Fibroblast of upper back skin (primary cell): ENCODE measurements at regions not wholly inside any gene's neighbourhood (a gene's known extent, or its start where the extent isn't known, plus 50 kb on each side); places are given as distances from the start of the nearest gene placed in this dataset.

Experiments used
- DNase-seq: peaks from one replicate; pipeline ENCODE4 v3.0.0-alpha.2; 2013

DNA sequence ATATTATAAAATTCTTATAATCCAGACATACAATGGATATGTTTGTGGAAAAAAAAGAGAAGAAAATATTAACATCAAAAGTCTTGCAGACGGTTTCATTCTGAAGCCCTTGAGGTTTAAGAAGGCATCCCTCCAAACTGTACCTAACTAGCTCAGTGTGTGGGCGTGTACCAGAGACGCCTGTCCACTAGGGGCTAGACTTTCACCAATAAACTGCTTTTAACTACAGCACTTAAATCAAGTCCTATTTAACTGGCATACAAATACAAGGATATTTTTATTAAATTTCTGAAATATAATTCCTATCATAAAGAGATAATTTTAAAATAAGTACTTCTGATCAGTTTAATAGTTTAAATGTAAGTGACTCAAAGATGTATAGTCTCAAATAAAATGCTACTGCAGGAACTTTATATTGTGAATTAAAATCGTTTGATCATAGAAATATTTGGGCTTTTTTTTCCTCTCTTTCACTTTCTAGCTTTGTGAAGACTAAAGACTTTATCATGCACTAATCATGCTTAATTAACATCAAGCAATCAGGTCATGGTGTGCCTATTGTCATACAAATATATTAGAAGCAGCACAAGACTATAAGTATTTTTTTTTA lies 437.7 kb downstream of the SATB2 start:
- DNase-seq = peak; percentile 55

DNA sequence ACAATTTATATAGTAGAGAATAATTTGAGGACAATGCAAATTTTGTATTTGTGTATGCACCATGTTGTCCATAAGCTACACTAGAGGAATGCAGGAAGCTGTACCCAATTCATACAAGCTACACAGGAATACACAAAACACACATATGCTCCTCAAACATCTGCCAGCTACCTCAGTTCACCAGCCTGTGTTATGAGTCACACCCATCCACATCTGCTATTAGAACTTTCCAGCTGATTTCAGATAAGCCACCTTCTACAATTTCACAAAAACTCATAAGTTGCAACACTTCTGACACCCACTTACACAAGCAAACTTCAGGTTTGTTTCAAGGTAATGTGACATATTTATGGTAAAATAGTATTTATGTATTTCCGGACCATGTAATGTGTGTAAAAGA lies 438.9 kb downstream of the SATB2 start:
- DNase-seq = peak; percentile 16

DNA sequence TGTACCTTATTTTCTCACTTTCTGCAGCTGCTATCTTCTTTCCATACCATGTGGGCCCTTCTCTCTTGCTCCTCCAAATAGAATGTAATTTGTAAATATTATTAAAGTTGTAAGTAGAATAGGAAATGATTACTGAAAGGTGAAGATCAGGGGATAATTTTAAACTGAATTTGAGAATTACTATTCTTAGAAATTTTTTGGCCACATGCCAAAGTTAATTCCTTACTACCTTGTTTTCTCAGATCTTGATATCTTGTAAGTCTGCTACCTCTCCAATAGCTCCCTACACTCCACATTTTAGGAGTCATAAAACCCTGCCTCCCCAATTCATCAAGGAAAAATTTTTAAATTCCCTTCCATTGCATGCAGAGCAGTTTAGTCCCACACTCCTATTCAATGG lies 442.7 kb downstream of the SATB2 start:
- DNase-seq = no peak

DNA sequence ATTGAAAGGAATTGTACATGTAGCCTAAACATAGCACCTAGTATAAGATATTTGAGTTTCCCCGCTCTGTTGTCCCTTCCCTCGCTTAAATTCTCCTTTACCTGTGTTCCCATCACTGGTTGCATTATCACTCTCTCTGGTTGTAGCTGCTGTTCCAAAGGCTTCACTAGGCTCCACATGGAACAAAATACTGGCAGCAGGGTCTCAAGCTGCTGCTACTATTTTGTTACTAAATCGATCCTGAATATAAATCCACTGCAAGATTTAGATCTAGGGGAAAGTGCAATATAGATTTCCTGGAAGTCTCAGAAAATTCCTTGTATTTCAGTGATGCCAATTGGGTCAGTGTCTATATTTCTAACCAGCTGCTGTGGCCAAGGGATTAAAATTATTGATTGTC lies 443.5 kb downstream of the SATB2 start:
- no peak for DNase-seq

DNA sequence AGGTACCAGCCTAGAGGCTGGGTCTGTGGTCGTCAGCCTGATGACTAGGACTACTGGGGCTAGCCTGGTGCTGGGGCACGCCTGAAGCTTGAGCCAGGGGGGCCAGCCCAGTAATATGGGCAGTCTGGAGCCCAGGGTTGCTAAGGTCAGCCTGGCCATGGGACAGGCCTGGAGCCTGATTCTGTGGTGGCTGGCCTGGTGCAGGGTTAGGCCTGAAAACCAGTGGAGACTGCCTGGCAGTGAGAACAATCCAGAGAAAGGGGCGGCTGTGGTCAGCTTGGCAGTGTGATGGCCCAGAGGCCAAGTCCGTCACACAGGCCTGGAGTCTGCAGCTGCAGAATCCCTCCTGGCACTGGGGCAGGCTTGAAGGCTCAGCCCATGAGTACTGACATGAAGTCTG lies 445.8 kb downstream of the SATB2 start:
- no peak for DNase-seq

- DNase-seq = no peak
Measured at GRCh38 chr2:198994678-198995077, 463.1 kb downstream of the SATB2 start.

DNA sequence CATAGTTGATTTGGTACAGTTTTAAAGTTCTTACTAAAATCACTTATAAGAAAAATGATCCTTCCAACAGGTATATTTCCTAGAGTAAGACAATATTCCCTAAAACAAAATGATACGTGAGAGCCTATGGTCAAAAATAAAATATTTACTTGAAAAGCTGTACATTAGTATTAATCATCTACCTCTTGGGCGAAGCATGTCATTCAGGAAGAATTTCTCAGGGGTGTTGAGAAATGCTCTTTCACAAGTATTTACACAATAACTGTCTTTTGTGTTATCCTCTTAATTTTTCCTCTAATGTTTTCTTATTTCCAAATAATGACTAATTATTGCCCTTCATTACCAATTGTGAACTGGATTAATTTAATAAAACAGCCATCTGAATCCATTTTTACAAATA lies 466.3 kb downstream of the SATB2 start:
- no peak for DNase-seq

GRCh38 chr2:198975779-198976178 lies 482.0 kb downstream of the SATB2 start:
- no peak for DNase-seq

DNA sequence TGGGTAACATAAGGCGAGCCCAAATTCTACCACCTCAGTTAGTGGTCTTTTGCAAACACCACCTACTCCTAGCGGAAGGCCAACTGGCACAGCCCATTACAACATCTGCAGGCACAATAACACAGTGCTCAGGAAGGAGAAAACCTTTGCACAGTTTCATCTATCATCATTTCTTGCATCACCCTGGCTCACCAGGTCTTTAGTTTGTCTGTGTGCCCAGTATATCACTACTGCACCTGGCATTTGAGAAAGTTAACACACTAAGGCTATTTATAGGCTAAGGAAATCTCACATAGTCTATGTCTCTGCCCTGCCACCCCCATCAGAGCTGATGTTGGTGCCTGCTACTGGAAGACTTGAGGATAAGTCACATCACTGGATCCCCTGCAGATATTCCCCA lies 484.0 kb downstream of the SATB2 start:
- no peak for DNase-seq

- DNase-seq = no peak
Measured at GRCh38 chr2:198973181-198973580, 484.6 kb downstream of the SATB2 start.

DNA sequence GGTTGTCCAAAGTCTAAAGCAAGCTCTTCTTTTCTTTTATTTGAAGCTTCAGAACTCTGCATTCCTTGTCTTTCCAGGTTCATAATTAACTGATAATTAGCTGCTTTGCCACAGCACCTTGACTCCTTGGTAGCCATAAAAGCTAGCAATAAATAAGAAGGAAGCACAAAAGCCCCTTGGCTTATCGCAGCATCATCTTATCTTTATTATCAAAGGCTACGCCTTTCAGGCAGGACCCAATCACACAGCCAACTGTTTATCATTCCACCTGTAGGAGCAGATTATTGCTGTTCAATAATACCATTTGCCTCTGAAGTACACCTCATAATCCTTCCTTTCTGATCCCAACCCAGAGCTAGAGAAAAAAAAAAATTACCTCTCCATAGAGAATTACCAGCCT lies 489.2 kb downstream of the SATB2 start:
- no peak for DNase-seq

GRCh38 chr2:198966269-198966668 lies 491.5 kb downstream of the SATB2 start:
- no peak for DNase-seq

DNA sequence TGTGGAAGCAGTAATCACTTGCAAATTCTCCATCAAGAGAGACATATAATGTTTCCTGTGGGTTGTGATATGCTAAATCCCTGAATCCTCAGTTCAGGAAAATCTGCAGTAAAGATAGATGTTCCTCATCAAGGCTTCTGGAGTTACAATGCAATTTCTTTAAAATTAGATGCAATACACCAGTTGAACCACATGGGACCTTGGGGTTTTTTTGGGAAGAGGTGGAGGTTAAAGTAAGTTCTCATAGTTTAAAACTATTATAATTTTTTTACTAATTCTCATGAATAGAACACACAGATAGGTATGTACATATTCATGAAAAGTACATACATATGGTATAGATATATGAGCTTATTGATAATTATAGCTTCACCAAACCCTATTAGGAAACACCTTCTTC lies 496.2 kb downstream of the SATB2 start:
- no peak for DNase-seq

GRCh38 chr2:198957181-198957580 lies 500.6 kb downstream of the SATB2 start:
- DNase-seq = peak; percentile 1

GRCh38 chr2:198953328-198953727 lies 504.4 kb downstream of the SATB2 start:
- no peak for DNase-seq

- DNase-seq = no peak
Measured at GRCh38 chr2:198950803-198951202, 506.9 kb downstream of the SATB2 start.

GRCh38 chr2:198945496-198945895 lies 512.2 kb downstream of the SATB2 start:
- DNase-seq = no peak

DNA sequence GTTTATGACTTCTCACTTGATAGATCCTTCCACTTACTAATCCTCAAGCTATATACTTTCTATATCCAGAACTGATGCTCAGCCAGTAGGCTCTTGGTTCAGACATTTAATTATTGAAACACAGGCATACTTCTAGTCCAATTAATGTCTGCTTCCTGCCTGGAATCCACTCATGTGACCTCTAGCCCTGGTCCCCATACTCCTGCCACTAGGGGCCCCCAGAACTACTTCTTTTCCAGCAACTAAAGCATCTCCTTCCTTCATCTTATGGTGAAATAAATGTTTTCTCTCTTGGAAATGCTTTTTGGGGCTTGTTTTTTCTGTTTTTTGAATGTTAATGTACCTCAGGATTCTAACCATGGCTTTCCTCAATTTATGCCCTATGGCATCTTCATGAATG lies 527.6 kb downstream of the SATB2 start:
- DNase-seq = peak; percentile 1

DNA sequence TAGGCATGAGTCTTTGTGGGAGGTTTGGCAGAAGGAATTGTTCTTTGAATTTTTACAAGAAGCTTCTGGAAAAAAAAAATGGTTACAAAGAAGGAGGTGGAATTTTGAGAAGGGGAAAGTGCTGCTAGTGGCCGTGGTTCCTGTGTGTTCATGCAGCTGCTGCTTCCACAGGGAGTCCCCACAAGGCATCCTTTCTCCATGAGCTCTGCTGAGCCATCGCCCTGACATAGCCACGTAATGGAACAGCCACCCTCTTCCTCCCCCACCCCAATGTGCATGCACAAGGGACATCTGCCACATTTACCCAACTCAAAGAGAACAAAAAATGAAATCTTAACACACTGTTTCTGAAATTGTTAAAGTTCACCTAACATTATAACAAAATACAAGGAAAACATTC lies 529.7 kb downstream of the SATB2 start:
- no peak for DNase-seq

DNA sequence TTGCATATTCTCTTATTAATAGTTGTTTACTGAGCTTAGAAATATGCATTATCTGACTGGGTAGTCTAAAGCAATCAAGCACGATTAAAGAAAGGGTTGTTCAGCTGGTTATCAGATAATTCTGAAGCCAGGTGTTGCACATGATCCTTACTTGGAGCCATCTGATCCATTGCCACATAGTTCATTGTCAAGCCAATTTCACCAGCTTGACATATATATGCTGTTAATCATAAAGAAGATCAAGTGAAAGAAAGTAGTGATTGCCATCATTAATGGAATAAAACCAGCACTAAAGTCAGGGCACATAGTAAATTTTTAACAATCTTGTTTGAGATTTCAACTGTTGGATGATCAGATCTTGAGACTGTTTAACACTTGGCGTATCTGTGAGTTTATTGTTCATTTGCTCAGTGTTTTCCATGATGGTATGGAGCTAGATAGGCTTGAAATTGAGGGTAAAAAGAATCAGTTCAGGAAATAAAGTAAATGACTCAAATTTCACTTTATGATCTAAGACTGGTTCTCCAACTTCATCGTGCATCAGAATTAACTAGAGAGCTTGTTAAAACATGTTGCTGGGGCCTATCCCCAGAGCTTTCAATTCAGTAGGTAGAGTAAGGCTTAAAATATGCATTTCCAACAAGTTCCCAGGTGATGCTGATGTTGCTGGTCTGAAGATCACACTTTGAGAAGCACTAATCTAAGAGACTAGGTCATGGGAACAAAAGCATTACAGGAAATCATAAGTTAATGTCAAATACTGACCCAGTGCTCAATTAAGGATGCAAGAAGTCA lies 539.6 kb downstream of the SATB2 start:
- no peak for DNase-seq

GRCh38 chr2:198917275-198917674 lies 540.5 kb downstream of the SATB2 start:
- no peak for DNase-seq

DNA sequence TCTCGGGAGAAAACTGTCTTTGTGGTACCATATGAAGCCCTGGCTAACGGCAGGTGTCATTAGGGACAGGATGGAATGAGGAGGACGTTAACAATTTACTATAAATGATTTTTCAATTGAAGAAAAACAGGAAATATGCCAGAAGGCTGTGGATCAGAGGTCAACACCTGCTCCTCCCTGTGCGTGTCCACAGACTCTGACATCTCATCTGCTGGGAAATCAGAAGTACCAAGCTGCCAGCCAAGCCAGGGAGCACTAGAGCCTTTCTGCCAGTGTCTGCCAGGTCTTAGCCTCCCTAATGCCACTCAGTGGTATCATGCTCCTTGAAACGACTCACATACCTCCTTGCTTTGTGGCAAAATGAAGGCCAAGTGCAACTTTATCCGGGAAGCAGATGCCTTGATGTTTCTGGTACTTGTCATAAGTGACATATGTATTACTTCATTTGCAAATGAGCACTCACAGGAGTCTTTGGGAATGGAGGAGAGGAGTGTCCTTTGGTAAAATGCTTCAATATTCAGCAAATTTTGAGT lies 541.1 kb downstream of the SATB2 start:
- no peak for DNase-seq

DNA sequence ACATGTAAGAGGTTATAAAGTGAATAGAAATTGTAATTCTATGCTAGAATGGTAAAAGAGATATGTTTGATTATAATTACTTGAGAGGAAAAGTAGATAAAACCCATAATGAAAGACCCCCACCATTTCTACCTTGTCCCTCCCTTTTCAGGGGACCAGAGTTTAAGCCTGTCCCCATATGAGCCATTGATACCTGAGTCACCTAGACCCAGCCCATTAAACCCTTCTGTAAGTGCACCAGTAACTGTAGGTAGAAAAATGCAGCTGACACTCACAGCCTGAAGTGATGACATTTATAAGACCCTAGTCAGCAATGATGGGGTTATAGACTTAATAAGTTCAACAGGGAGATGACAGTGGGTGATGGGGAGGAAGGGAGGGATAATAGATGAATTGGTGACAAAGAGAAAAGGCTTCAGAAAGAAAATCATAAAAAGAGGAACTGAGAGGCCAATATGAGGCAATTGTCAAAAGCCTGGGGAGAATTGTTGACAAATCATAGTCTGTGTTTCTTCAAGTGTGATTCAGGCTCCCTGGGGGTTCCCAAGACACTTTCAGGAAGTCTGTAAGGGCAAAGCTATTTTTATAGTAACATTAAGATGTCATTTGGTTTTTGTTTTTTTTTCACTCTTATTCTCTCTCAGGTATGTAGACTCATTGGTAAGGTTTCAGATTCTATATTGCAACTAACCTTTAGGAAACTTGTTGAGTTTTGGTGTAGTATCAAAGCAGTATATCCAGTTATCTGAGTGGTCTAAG lies 544.2 kb downstream of the SATB2 start:
- DNase-seq = no peak
